GM13976 (cell line): ENCODE measurements at regions not wholly inside any gene's neighbourhood (a gene's known extent, or its start where the extent isn't known, plus 50 kb on each side); places are given as distances from the start of the nearest gene placed in this dataset.

Experiments
- DNase-seq: peaks from one replicate; pipeline ENCODE4 v3.0.0; 2012; ENCODE audit warnings: low spot score
- in situ Hi-C: fragments of 300-500 bp; cut with MboI; formaldehyde crosslinking; loops from one replicate; pipeline ENCODE4 v1.12.0; 2022; ENCODE audit warnings: low sequenced_read_pairs, mixed read lengths, inconsistent platforms; ENCODE audit not compliant: unreplicated experiment
- TF ChIP-seq, protein P1 (sequence below): IDR thresholded peaks from 2 replicates; pipeline ENCODE4 v1.5.1; 2012; ENCODE audit warnings: borderline replicate concordance, mild to moderate bottlenecking; ENCODE audit not compliant: insufficient read depth; ENCODE audit errors: extremely low read depth, missing control alignments, control extremely low read depth

DNA sequence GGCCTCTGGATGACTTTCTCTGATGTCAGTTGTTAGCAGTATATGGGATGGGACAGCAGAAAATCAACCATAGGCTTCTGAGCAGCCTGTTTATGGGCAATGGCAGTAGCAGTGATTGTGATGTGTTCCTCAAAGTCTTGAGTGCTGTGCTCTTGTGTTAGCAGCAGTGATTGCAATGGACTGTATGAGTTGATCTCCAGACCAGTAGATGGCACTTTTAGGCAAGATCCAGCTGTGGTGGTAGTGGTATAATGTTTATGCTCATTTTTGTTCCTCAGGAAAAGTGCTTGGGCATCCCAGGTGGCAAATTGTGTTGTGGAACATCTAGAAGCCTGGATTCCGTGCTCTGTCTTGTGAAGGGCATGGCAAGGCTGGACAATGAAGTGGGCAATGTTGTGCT is 181.6 kb upstream of the SYNCRIP start:
- no peak for DNase-seq
- in situ Hi-C loops, result no loop called here
- TF ChIP-seq, protein P1, sequence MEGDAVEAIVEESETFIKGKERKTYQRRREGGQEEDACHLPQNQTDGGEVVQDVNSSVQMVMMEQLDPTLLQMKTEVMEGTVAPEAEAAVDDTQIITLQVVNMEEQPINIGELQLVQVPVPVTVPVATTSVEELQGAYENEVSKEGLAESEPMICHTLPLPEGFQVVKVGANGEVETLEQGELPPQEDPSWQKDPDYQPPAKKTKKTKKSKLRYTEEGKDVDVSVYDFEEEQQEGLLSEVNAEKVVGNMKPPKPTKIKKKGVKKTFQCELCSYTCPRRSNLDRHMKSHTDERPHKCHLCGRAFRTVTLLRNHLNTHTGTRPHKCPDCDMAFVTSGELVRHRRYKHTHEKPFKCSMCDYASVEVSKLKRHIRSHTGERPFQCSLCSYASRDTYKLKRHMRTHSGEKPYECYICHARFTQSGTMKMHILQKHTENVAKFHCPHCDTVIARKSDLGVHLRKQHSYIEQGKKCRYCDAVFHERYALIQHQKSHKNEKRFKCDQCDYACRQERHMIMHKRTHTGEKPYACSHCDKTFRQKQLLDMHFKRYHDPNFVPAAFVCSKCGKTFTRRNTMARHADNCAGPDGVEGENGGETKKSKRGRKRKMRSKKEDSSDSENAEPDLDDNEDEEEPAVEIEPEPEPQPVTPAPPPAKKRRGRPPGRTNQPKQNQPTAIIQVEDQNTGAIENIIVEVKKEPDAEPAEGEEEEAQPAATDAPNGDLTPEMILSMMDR, result no peak

DNA sequence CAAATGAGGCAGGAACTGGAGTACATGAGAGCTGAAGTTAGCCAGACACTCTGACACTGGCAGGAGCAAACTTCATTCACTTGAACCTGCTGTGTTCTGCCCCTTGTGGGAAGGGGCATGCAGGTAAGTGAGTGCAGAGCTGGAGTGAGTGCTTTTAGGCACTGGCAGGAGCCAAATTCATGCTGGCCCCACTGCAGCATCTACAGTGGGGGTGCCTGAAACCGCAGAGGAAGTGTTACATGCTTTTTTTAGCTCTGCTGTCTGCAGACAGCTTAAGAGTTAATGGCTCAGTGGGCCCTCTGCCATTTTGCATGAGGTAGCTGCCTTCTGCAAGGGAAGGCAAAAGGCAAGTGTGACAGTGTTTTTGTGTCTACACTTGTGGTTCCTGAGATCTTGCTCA is 167.9 kb upstream of the SYNCRIP start:
- TF ChIP-seq, protein P1, result no peak
- in situ Hi-C loops, result no loop called here
- DNase-seq, result no peak

- in situ Hi-C loops, result no loop called here
- TF ChIP-seq, protein P1, result no peak
- no peak for DNase-seq
Observed at GRCh38 chr6:85803721-85804120, 161.0 kb upstream of the SYNCRIP start.

DNA sequence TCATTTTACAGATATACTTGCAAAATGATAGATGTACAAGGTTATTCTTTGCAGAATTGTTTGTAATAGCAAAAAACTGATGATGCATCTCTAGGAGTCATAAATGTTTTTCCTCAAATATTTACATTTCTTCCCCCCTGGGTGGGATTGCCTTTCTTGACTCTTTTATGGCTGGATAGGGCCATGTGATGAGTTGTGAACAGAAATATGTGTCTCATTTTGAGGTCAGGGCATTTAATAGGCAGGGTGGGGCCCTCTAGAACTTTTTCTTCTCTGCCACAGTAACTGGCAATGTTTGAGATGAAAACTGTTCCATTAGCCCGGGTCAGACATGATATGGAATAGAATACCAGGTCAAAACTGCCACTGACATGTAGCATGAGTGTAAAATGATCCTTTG is 159.5 kb upstream of the SYNCRIP start:
- in situ Hi-C loops, result no loop called here
- no peak for DNase-seq
- TF ChIP-seq, protein P1, result no peak

DNA sequence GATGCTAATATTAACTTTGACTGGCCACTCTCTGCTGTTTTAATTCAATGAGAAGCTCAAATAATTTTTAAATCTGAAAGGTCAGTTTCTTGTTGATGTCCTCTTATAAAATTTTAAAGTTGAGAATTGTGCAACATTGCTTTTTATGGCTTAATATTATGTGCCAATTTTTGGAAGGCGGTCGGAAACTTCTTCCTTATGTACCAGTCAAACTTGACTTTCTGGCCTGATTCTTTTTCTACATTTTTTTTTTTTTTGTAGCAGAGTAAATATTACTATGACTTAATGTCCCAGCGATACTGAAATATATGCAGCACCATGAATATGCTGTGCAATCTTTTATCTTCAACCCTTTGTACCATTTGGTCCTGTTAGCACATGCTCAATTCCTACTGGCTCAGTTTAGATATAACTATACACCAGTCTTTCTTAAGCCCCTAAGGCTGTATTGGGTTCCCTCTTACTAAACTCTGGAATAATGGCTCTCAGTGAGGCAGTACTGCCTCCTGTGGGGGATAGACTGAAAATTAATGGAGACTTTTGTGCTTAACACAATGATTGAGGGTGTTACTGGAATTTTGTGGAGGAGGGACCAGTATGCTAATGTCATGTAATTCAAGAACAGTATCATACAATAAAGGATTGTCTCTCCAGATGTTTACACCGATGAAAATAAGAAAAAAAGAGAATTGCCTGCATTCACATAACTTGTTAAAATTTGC is 156.4 kb upstream of the SYNCRIP start:
- in situ Hi-C loops, result no loop called here
- DNase-seq, result no peak
- TF ChIP-seq, protein P1, result peak; percentile 3

- TF ChIP-seq, protein P1, result no peak
- in situ Hi-C loops, result no loop called here
- DNase-seq, result no peak
Observed at GRCh38 chr6:85797993-85798392, 155.3 kb upstream of the SYNCRIP start.

GRCh38 chr6:85795945-85796344 is 153.3 kb upstream of the SYNCRIP start:
- in situ Hi-C loops, result no loop called here
- TF ChIP-seq, protein P1, result no peak

More at GRCh38 chr6:85795945-85796344, 153.3 kb upstream of the SYNCRIP start:
- no peak for DNase-seq
